ENCODE measurements at regions not wholly inside any gene's neighbourhood (a gene's known extent, or its start where the extent isn't known, plus 50 kb on each side); places are given as distances from the start of the nearest gene placed in this dataset.
"Not testable (repeated sequence)": the region's sequence is repeated elsewhere in the genome, so short reads cannot be mapped to it uniquely, and the experiment has no call there.

- DNase-seq, result peak; percentile 45 to 47
- Histone ChIP-seq H3K4me3 (peak overlapping the region; percentile 64 to 97), H3K36me3 (no peaks in the 10 kb centered on the region), H3K27me3 (no peaks in the 10 kb centered on the region), H3K9me3 (no peaks in the 10 kb centered on the region), H3K27ac (peak overlapping the region; percentile 83 to 94), H3K4me1 (no peaks in the 10 kb centered on the region)
- intact Hi-C loops (cut with DNase I; ENCODE audit: low total_unique reads), result loop anchor here (10.0 kb wide), 1 partner anchor 577 kb away; no protein-coding TSS in a partner anchor
- TF ChIP-seq CTCF (IDR thresholded peaks at IDR 0.05) (peak; percentile 67 to 86 (median 78)), POLR2A (IDR thresholded peaks at IDR 0.05) (no peak)
These were observed 159.9 kb downstream of the OR2B2 start for GRCh38 chr6:27752038-27752885.

GRCh38 chr6:27748661-27749060 is 163.5 kb downstream of the OR2B2 start:
- no peak overlapping the region for H3K27ac ChIP-seq
- H3K4me1 ChIP-seq, result no peaks in the 10 kb centered on the region
- no peaks in the 10 kb centered on the region for H3K36me3 ChIP-seq
- no peak overlapping the region for H3K4me3 ChIP-seq
- H3K27me3 ChIP-seq, result no peaks in the 10 kb centered on the region
- TF ChIP-seq CTCF (IDR thresholded peaks at IDR 0.05) (no peak), POLR2A (IDR thresholded peaks at IDR 0.05) (no peak)
- no peaks in the 10 kb centered on the region for H3K9me3 ChIP-seq
- DNase-seq, result no peak
- intact Hi-C loops (cut with DNase I; ENCODE audit: low total_unique reads), result no loop called here

- H3K4me1 ChIP-seq, result no peaks in the 10 kb centered on the region
- intact Hi-C loops (cut with DNase I; ENCODE audit: low total_unique reads), result no loop called here
- TF ChIP-seq CTCF (IDR thresholded peaks at IDR 0.05) (no peak), POLR2A (IDR thresholded peaks at IDR 0.05) (no peak)
- no peaks in the 10 kb centered on the region for H3K36me3 ChIP-seq
- no peaks in the 10 kb centered on the region for H3K9me3 ChIP-seq
- no peak overlapping the region for H3K27ac ChIP-seq
- H3K4me3 ChIP-seq, result no peak overlapping the region
- DNase-seq, result no peak
- H3K27me3 ChIP-seq, result peaks cover 0 to 4% of the 10 kb centered on the region in 2 donors
These were observed 164.6 kb downstream of the OR2B2 start for GRCh38 chr6:27747637-27748036.

GRCh38 chr6:27746860-27747259 is 165.3 kb downstream of the OR2B2 start:
- H3K36me3 ChIP-seq; H3K27me3 ChIP-seq; H3K9me3 ChIP-seq; intact Hi-C loops (cut with DNase I; ENCODE audit: low total_unique reads); H3K4me1 ChIP-seq; DNase-seq; H3K27ac ChIP-seq; H3K4me3 ChIP-seq: not testable (repeated sequence)

GRCh38 chr6:27743787-27744186 is 168.4 kb downstream of the OR2B2 start:
- no peak overlapping the region for H3K27ac ChIP-seq
- intact Hi-C loops (cut with DNase I; ENCODE audit: low total_unique reads), result no loop called here
- no peak for DNase-seq
- H3K9me3 ChIP-seq, result no peaks in the 10 kb centered on the region
- no peaks in the 10 kb centered on the region for H3K4me1 ChIP-seq
- no peaks in the 10 kb centered on the region for H3K36me3 ChIP-seq
- no peak for TF ChIP-seq CTCF (IDR thresholded peaks at IDR 0.05)
- no peak for TF ChIP-seq POLR2A (IDR thresholded peaks at IDR 0.05)
- no peak overlapping the region for H3K4me3 ChIP-seq
- peaks cover 0 to 4% of the 10 kb centered on the region in 2 donors for H3K27me3 ChIP-seq

Measured in uterus (tissue), 3 donors.